ENCODE measurements at regions not wholly inside any gene's neighbourhood (a gene's known extent, or its start where the extent isn't known, plus 50 kb on each side); places are given as distances from the start of the nearest gene placed in this dataset.

DNA sequence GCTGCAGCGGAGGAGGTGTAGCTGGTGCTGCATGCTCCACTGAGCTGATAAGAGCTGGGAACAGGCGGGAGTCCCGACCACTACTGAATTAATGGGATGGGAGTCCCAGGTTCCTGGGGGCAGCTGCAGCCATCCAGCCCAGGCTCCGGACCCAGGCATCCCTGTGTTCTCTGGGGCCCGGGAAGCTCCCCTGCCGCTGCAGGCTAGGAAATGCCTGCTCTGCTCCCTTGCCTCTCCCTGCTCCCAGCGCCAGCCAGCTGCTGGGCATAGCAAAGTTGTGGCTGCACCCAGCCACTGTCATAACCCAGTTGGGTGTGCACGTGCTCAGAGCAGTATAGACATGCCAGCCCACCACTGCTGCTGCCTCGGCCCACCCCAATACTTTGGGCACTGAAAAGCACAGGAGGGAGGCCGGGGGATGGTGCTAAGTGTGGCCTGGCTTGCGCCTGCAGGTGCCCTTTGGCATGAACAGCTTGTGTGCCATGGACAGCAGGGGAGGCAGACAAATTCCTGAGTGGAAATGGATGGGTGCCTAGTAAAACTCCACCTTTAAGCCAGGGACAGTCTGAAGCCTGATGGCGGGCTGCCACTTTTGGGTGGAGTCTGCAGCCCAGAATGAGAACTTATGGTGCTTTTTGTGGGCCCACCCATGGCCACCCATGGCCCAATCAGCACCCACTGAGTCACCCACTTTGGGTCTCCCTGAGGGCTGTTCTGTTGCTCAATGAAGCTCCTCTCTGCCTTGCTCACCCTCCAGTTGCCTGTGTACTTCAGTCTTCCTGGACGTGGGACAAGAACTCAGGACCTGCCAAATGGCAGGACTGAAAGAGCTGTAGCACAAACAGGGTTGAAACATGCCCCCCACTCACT is 219.3 kb upstream of the TMEFF2 start:
- TF ChIP-seq POLR2A (IDR thresholded peaks at IDR 0.05) (no peak), CTCF (IDR thresholded peaks at IDR 0.05) (no peak)

Measured in lower leg skin (tissue), 3 donors.